GM23248 (cell line): ENCODE measurements at regions not wholly inside any gene's neighbourhood (a gene's known extent, or its start where the extent isn't known, plus 50 kb on each side); places are given as distances from the start of the nearest gene placed in this dataset.

Experiments used
- DNase-seq: peaks from one replicate; pipeline ENCODE4 v3.0.0-alpha.2; 2015
- H2AFZ ChIP-seq: fragments of 200-600 bp; sonication (generic); 2 replicates; pipeline ENCODE4 v1.6.1; 2016; ENCODE audit warnings: antibody characterized with exemption
- H3F3A ChIP-seq: fragments of 200-600 bp; sonication (generic); 2 replicates; pipeline ENCODE4 v1.6.1; 2016; ENCODE audit warnings: mild to moderate bottlenecking, antibody characterized with exemption, mixed run types; ENCODE audit not compliant: insufficient read depth
- H3K27ac ChIP-seq: fragments of 200-600 bp; sonication (generic); 2 replicates; pipeline ENCODE4 v1.5.1; 2016; ENCODE audit warnings: mild to moderate bottlenecking
- H3K27me3 ChIP-seq: fragments of 200-600 bp; sonication (generic); replicated peaks from 2 replicates; pipeline ENCODE4 v1.6.1; 2016; ENCODE audit warnings: mild to moderate bottlenecking; ENCODE audit not compliant: insufficient read depth
- H3K36me3 ChIP-seq: fragments of 200-600 bp; sonication (generic); 2 replicates; pipeline ENCODE4 v1.6.1; 2016; ENCODE audit warnings: low read depth, mild to moderate bottlenecking
- H3K4me1 ChIP-seq: fragments of 200-600 bp; sonication (generic); 2 replicates; pipeline ENCODE4 v1.6.1; 2016; ENCODE audit warnings: mild to moderate bottlenecking; ENCODE audit not compliant: insufficient read depth
- H3K4me2 ChIP-seq: fragments of 200-600 bp; sonication (generic); one replicate; pipeline ENCODE4 v1.6.1; 2016; ENCODE audit warnings: mild to moderate bottlenecking; ENCODE audit not compliant: unreplicated experiment
- H3K4me3 ChIP-seq: fragments of 200-600 bp; sonication (generic); 2 replicates; pipeline ENCODE4 v1.5.1; 2016; ENCODE audit warnings: mild to moderate bottlenecking
- H3K79me2 ChIP-seq: fragments of 200-600 bp; sonication (generic); 2 replicates; pipeline ENCODE4 v1.6.1; 2016; ENCODE audit warnings: mild to moderate bottlenecking; ENCODE audit not compliant: insufficient read depth
- H3K9ac ChIP-seq: fragments of 200-600 bp; sonication (generic); 2 replicates; pipeline ENCODE4 v1.6.1; 2016; ENCODE audit warnings: mild to moderate bottlenecking
- H3K9me2 ChIP-seq: fragments of 200-600 bp; sonication (generic); 2 replicates; pipeline ENCODE4 v1.6.1; 2016; ENCODE audit warnings: mixed run types, mild to moderate bottlenecking, moderate library complexity; ENCODE audit not compliant: insufficient read depth
- H3K9me3 ChIP-seq: fragments of 200-600 bp; sonication (generic); one replicate; pipeline ENCODE4 v1.6.1; 2017; ENCODE audit warnings: low read depth
- H4K20me1 ChIP-seq: fragments of 200-600 bp; sonication (generic); 2 replicates; pipeline ENCODE4 v1.6.0; 2016; ENCODE audit not compliant: insufficient read depth
- EZH2 ChIP-seq: fragments of 200-600 bp; sonication (generic); IDR thresholded peaks from 2 replicates; pipeline ENCODE4 v1.6.1; 2018; ENCODE audit warnings: antibody characterized with exemption, mild to moderate bottlenecking; ENCODE audit not compliant: insufficient read depth, poor library complexity, severe bottlenecking
- EZH2phosphoT487 ChIP-seq: fragments of 200-600 bp; sonication (generic); IDR thresholded peaks from 2 replicates; pipeline ENCODE4 v1.6.1; 2018; ENCODE audit warnings: antibody characterized with exemption, moderate library complexity, mild to moderate bottlenecking, low read depth; ENCODE audit not compliant: insufficient read depth
- WGBS, 2 experiments: methylation state at CpG; one replicate each; pipeline ENCODE4 v1.1.6; 2015 to 2017; ENCODE audit warnings: low lambda C conversion rate in 2 of 2, low coverage in 1 of 2; ENCODE audit errors: missing lambda C conversion rate in 2 of 2; 5-methylcytosine and 5-hydroxymethylcytosine counted together
- in situ Hi-C: fragments of 300-500 bp; cut with MboI; formaldehyde crosslinking; loops from 2 replicates; pipeline ENCODE4 v1.15.0; 2020

DNA sequence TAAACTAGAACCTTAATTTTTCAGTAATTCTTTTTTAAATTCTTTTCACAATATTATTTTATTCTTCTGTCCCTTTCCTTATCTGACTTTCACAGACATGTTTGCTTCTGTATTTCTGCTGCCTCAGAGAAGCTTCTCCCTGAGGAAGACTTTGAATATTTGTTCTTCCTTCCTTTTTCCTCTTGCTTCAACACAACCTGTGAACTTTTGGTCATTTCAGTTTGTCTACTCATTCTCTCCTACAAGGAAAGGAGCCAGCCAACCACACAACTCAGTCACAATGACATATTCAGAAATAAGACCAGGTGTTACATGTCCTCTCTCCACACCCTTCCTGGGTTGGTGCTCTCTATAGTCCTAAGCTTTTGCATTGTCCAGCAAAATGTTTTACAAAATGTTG, 310.4 kb downstream of the TFAP2B start:
- Histone ChIP-seq H4K20me1 (no peaks in the 10 kb centered on the region), H3K27ac (no peak overlapping the region), H3K27me3 (no peaks in the 10 kb centered on the region), H3K9me2 (no peaks in the 10 kb centered on the region), H3K79me2 (no peaks in the 10 kb centered on the region), H3K36me3 (no peaks in the 10 kb centered on the region), H3F3A (no peaks in the 10 kb centered on the region), H3K4me3 (no peak overlapping the region), H3K9ac (no peak overlapping the region), H3K4me1 (no peaks in the 10 kb centered on the region), H3K4me2 (no peak overlapping the region), H3K9me3 (no peaks in the 10 kb centered on the region), H2AFZ (no peak overlapping the region)
- in situ Hi-C loops = no loop called here
- DNase-seq = no peak
- no peak for TF ChIP-seq EZH2
- no peak for TF ChIP-seq EZH2phosphoT487

DNA sequence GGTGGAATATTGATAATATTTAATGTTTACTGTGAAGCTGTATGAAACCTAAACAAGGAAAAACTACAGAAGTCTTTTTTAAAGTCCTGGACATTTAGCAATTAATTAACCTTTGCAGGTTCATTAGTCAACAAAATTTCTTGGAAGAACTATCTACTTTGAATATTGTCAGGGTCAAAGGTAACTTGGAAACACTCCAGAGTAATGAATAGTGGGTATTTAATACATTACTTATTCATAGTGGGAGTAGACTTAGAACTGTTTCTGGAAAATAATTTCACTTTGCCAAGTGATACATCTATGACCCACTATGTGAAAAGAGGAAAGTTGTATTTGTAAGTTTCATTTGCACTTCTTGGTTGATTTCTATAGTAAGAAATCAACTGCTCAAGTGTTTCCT, 319.1 kb downstream of the TFAP2B start:
- no peak overlapping the region for H3K4me2 ChIP-seq
- H3K9ac ChIP-seq = no peak overlapping the region
- H3K27ac ChIP-seq = no peak overlapping the region
- H3K36me3 ChIP-seq = no peaks in the 10 kb centered on the region
- no peaks in the 10 kb centered on the region for H3K27me3 ChIP-seq
- TF ChIP-seq EZH2phosphoT487 (no peak), EZH2 (no peak)
- no peak for DNase-seq
- H3K9me3 ChIP-seq = no peaks in the 10 kb centered on the region
- H3K4me1 ChIP-seq = no peaks in the 10 kb centered on the region
- H3K9me2 ChIP-seq = no peaks in the 10 kb centered on the region
- H4K20me1 ChIP-seq = no peaks in the 10 kb centered on the region
- H2AFZ ChIP-seq = no peak overlapping the region
- in situ Hi-C loops = no loop called here
- H3K4me3 ChIP-seq = no peak overlapping the region
- no peaks in the 10 kb centered on the region for H3F3A ChIP-seq
- no peaks in the 10 kb centered on the region for H3K79me2 ChIP-seq

DNA sequence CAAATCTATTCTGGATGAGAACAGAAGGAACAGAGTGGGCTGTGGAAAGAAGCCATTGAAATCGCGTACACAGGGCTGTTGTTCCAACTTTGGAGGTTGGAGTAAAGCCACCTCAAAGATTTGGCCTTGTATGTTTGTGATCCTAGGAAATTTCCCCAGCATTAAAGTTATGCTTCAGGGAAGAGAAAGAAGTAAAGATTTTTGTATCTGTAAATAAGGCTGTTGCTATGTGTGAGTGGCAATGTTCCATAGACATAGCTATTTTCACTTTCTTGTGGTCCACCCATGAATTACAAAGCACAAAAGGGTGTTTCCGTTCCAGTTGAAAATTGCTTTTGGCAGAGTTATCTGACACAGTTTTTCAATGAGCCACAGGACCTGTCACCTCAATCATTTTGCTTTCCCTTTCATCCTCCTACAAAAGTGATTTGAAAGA, 321.3 kb downstream of the TFAP2B start:
- no peak overlapping the region for H2AFZ ChIP-seq
- no peaks in the 10 kb centered on the region for H4K20me1 ChIP-seq
- DNase-seq = no peak
- no peak overlapping the region for H3K9ac ChIP-seq
- no peaks in the 10 kb centered on the region for H3K79me2 ChIP-seq
- no peak for TF ChIP-seq EZH2phosphoT487
- TF ChIP-seq EZH2 = no peak
- no peak overlapping the region for H3K4me2 ChIP-seq
- no peaks in the 10 kb centered on the region for H3K9me3 ChIP-seq
- no peaks in the 10 kb centered on the region for H3K27me3 ChIP-seq
- no peaks in the 10 kb centered on the region for H3F3A ChIP-seq
- WGBS, 2 experiments = 1 to 2% methylated on average over 3 of the region's 3 CpGs
- no peaks in the 10 kb centered on the region for H3K4me1 ChIP-seq
- no peaks in the 10 kb centered on the region for H3K36me3 ChIP-seq
- H3K9me2 ChIP-seq = no peaks in the 10 kb centered on the region
- H3K4me3 ChIP-seq = no peak overlapping the region
- no peak overlapping the region for H3K27ac ChIP-seq
- in situ Hi-C loops = no loop called here

DNA sequence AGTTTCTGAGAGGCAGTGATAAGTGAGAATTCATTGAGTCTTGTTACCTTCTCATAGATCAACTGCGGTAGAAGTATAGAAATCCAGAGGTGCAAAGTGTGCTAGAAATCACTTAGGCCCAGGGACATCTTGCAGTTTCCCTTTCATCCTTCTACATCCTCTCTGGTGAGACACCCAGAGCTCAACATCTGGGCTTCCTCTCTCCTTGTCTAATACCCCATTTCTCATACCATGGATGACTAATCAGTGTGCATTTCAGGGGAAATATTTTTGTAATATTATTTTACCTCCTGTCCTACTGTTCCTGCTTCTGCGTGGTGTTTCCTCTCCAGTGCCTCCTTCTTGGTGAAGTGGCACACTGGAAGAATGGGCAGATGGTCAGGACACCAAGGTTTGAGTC, 322.4 kb downstream of the TFAP2B start:
- Histone ChIP-seq H4K20me1 (no peaks in the 10 kb centered on the region), H3K4me1 (no peaks in the 10 kb centered on the region), H2AFZ (no peak overlapping the region), H3K9ac (no peak overlapping the region), H3K9me2 (no peaks in the 10 kb centered on the region), H3K4me2 (no peak overlapping the region), H3K27ac (no peak overlapping the region), H3K36me3 (no peaks in the 10 kb centered on the region), H3K79me2 (no peaks in the 10 kb centered on the region), H3K9me3 (no peaks in the 10 kb centered on the region), H3F3A (no peaks in the 10 kb centered on the region), H3K27me3 (no peaks in the 10 kb centered on the region), H3K4me3 (no peak overlapping the region)
- TF ChIP-seq EZH2 = no peak
- TF ChIP-seq EZH2phosphoT487 = no peak
- WGBS, 2 experiments = 36 to 41% methylated on average over 2 of the region's 2 CpGs
- DNase-seq = no peak
- in situ Hi-C loops = no loop called here

DNA sequence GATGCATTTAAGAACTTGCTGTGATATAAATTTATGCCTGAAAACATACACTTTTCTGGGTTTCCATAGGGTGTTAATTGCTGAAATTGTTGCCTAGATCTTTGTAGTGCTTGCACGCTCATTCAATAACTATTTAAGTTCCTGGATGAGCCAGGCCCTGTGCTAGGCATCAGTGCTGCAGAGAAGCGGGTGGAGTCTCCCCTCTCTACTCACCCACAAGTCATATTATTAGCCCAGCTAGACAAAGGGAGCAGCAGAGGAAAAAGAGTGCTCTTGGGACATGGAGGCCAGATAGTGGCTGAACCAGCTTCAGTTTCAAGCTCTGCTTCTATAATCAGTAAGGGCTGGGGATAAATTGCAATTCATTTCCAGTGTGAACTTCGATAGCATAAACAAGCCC, 329.1 kb downstream of the TFAP2B start:
- Histone ChIP-seq H3K4me2 (no peak overlapping the region), H2AFZ (no peak overlapping the region), H3K36me3 (no peaks in the 10 kb centered on the region), H3K9ac (no peak overlapping the region), H3K79me2 (no peaks in the 10 kb centered on the region), H3K27me3 (no peaks in the 10 kb centered on the region), H3K9me2 (no peaks in the 10 kb centered on the region; the same call in 1 of the 2 replicates), H3F3A (no peaks in the 10 kb centered on the region), H3K27ac (no peak overlapping the region), H4K20me1 (no peaks in the 10 kb centered on the region), H3K9me3 (no peaks in the 10 kb centered on the region), H3K4me3 (no peak overlapping the region), H3K4me1 (no peaks in the 10 kb centered on the region)
- no peak for DNase-seq
- no peak for TF ChIP-seq EZH2phosphoT487
- TF ChIP-seq EZH2 = no peak
- in situ Hi-C loops = no loop called here
- 19 to 20% methylated on average over 3 of the region's 3 CpGs for WGBS, 2 experiments
